Chondrocyte (in vitro differentiated cells): ENCODE measurements at regions not wholly inside any gene's neighbourhood (a gene's known extent, or its start where the extent isn't known, plus 50 kb on each side); places are given as distances from the start of the nearest gene placed in this dataset.
A peak's percentile ranks its signal among the peaks of the same experiment; 100 is the strongest.

ENCODE experiments used
- DNase-seq: peaks from one replicate; pipeline ENCODE4 v3.0.0; 2021; ENCODE audit warnings: mixed read lengths, low spot score
- H3K27ac Mint-ChIP-seq: one replicate; pipeline ENCODE4 v1.8.0; 2021; ENCODE audit warnings: mild to moderate bottlenecking, moderate library complexity, mixed read lengths; ENCODE audit not compliant: unreplicated experiment
- H3K27me3 Mint-ChIP-seq: 2 replicates; pipeline ENCODE4 v1.8.0; 2021; ENCODE audit warnings: low read depth, mixed read lengths
- H3K36me3 Mint-ChIP-seq: 2 replicates; pipeline ENCODE4 v1.8.0; 2021; ENCODE audit warnings: low read depth, mixed read lengths
- H3K4me1 Mint-ChIP-seq: 2 replicates; pipeline ENCODE4 v1.8.0; 2021; ENCODE audit warnings: low read depth, mild to moderate bottlenecking, mixed read lengths
- H3K4me3 Mint-ChIP-seq: one replicate; pipeline ENCODE4 v1.8.0; 2021; ENCODE audit warnings: mild to moderate bottlenecking, moderate library complexity, mixed read lengths; ENCODE audit not compliant: unreplicated experiment
- H3K9me3 Mint-ChIP-seq: 2 replicates; pipeline ENCODE4 v1.8.0; 2021; ENCODE audit warnings: low read depth, mixed read lengths
- TF ChIP-seq, protein P1 (sequence below): fragments of 200-600 bp; sonication (generic); IDR thresholded peaks from 2 replicates; pipeline ENCODE4 v1.5.0; 2021; ENCODE audit warnings: antibody characterized with exemption, mild to moderate bottlenecking, moderate library complexity

DNA sequence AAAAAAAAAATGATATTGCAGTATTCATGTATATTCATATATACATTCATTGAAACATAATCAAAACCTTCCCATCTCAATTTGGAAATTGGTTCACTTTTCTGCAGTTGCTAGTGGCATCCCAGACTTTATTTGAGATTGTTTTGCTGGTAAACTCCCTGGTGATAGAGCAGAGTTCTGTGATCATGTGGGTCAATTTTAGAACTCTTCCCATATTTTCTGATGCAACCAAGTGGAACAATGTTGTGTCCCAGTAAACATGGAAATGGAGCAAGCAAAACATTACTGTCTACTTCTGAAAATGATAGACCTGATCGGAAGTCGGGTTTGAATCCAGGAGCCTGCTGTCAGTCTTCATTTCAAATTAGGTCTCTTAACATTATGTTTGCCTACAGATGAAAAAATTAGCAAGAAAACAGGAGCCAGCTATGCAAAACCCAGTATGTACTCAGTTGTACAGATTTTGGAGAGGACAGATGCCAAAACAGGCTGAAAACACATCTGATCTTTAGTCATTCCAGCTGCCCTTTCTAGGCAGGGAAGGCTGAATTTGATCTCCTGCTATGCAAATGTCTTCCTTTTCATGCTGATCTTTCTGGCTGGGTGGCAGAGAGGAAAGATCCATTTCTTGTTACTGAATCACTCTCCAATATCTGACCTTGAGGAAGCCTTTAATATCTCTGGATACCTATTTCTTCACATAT lies 786.6 kb upstream of the SOX9 start:
- Mint-ChIP-seq H3K36me3 (no peaks in the 10 kb centered on the region), H3K4me1 (peaks cover 37% of the 10 kb centered on the region), H3K9me3 (no peaks in the 10 kb centered on the region), H3K27me3 (no peaks in the 10 kb centered on the region), H3K4me3 (no peak overlapping the region), H3K27ac (peak overlapping the region; percentile 15)
- DNase-seq, result no peak
- TF ChIP-seq, protein P1, sequence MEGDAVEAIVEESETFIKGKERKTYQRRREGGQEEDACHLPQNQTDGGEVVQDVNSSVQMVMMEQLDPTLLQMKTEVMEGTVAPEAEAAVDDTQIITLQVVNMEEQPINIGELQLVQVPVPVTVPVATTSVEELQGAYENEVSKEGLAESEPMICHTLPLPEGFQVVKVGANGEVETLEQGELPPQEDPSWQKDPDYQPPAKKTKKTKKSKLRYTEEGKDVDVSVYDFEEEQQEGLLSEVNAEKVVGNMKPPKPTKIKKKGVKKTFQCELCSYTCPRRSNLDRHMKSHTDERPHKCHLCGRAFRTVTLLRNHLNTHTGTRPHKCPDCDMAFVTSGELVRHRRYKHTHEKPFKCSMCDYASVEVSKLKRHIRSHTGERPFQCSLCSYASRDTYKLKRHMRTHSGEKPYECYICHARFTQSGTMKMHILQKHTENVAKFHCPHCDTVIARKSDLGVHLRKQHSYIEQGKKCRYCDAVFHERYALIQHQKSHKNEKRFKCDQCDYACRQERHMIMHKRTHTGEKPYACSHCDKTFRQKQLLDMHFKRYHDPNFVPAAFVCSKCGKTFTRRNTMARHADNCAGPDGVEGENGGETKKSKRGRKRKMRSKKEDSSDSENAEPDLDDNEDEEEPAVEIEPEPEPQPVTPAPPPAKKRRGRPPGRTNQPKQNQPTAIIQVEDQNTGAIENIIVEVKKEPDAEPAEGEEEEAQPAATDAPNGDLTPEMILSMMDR, result no peak

DNA sequence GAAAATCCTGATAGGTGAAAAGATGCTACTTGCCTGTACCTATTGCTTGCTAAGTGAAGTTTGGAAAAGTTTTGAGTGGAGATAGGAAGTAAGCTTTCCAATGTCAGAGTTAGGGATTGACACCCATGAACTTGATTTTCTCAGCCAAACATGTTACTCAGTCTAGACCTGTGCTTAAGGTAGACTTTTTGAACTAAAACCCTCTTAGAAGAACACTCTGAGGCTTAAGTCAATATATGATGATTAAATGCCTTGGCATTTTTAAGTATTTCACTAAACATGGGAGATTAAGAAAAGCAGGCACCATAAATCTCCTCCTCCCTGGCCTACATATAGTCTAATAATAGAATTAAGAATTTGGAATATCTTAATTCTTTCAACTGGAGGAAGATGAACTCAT lies 785.6 kb upstream of the SOX9 start:
- H3K36me3 Mint-ChIP-seq, result no peaks in the 10 kb centered on the region
- no peaks in the 10 kb centered on the region for H3K9me3 Mint-ChIP-seq
- no peak overlapping the region for H3K27ac Mint-ChIP-seq
- no peak overlapping the region for H3K4me3 Mint-ChIP-seq
- H3K4me1 Mint-ChIP-seq, result peaks cover 33% of the 10 kb centered on the region
- H3K27me3 Mint-ChIP-seq, result no peaks in the 10 kb centered on the region
- no peak for DNase-seq
- TF ChIP-seq, protein P1, result no peak

DNA sequence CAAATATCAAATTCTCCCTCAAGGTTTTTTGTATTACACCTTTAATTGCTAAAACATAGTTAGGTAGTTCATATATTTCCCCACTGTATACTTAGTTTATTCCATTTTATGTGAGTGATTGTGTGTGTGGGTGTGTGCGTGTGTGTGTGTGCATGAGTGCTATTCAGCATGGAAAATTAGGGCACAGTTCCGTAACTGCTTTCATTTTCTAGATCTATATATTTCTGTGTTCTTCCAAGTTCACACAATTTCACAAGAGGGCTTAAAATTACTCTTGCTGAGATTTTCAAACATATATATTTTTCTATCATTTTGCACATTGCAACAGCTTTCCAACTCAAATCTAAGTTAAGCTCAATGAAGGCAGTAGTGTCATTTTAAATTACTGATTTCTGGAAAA lies 782.9 kb upstream of the SOX9 start:
- no peak overlapping the region for H3K27ac Mint-ChIP-seq
- no peaks in the 10 kb centered on the region for H3K27me3 Mint-ChIP-seq
- H3K4me3 Mint-ChIP-seq, result no peak overlapping the region
- H3K4me1 Mint-ChIP-seq, result peaks cover 33% of the 10 kb centered on the region
- no peaks in the 10 kb centered on the region for H3K36me3 Mint-ChIP-seq
- DNase-seq, result no peak
- no peaks in the 10 kb centered on the region for H3K9me3 Mint-ChIP-seq
- TF ChIP-seq, protein P1, result no peak

DNA sequence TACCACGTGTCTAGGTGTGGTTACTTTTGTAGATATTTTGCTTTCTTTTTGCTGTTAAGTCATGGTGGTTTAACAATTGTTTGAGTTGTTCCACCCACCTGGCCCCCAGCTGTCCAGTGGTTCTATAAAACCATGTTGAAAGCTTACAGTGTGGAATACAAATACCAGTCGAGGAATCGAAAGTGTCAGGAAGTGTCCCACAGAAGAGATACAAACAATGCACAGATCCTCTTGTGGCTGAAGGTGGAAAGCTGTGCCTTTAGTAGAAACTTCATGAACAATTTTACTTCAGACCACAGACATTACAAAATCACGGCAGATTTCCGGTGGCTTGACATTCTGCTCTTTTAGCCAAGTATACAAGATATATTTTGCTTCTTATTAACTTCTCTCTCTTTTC lies 782.4 kb upstream of the SOX9 start:
- H3K36me3 Mint-ChIP-seq, result no peaks in the 10 kb centered on the region
- H3K27me3 Mint-ChIP-seq, result no peaks in the 10 kb centered on the region
- no peaks in the 10 kb centered on the region for H3K9me3 Mint-ChIP-seq
- H3K4me1 Mint-ChIP-seq, result peaks cover 33% of the 10 kb centered on the region
- TF ChIP-seq, protein P1, result no peak
- H3K27ac Mint-ChIP-seq, result no peak overlapping the region
- peak overlapping the region; percentile 8 for H3K4me3 Mint-ChIP-seq
- DNase-seq, result no peak

DNA sequence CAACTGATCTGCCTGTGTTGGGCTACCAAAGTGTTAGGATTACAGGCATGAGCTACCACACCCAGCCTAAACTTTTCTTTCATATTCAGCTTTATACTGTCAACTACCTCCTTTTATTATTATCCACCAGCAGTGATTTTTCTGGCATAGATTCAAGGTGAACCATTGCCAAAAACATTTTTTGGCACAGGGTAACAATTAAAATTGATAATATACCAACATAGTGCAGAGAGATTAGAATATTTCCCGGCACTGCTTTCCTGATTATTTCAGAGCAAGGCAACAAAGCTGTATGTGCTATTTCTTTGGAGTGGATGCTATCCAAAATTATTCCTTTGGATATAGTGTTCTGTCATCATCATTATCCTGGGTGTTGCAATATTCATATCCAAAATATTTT lies 781.6 kb upstream of the SOX9 start:
- no peak overlapping the region for H3K4me3 Mint-ChIP-seq
- DNase-seq, result no peak
- TF ChIP-seq, protein P1, result no peak
- H3K27me3 Mint-ChIP-seq, result no peaks in the 10 kb centered on the region
- peaks cover 25% of the 10 kb centered on the region for H3K4me1 Mint-ChIP-seq
- no peaks in the 10 kb centered on the region for H3K36me3 Mint-ChIP-seq
- H3K27ac Mint-ChIP-seq, result no peak overlapping the region
- H3K9me3 Mint-ChIP-seq, result no peaks in the 10 kb centered on the region
